Adrenal gland (tissue), 9 donors: ENCODE measurements at regions not wholly inside any gene's neighbourhood (a gene's known extent, or its start where the extent isn't known, plus 50 kb on each side); places are given as distances from the start of the nearest gene placed in this dataset.

Experiments used
- DNase-seq, 7 donors: peaks; one replicate each; pipeline ENCODE4 v3.0.0-alpha.2; 2019 to 2020
- H3K27ac ChIP-seq, 5 donors: fragments of 200-600 bp; sonication (generic) in 4 of 5; 1 replicate in 3 of 5; 2 replicates in 2 of 5; pipeline versions ENCODE4 v1.5.1 to v1.8.0; 2016 to 2020; ENCODE audit warnings: mild to moderate bottlenecking in 1 of 5
- H3K27me3 ChIP-seq: fragments of 200-600 bp; 2 replicates; pipeline ENCODE4 v1.8.0; 2021
- H3K36me3 ChIP-seq, 2 donors: fragments of 200-600 bp; replicated peaks in 1 of 2; 1 replicate in 1 of 2; 2 replicates in 1 of 2; pipeline versions ENCODE4 v1.5.1 to v1.8.0; 2018 to 2022
- H3K4me1 ChIP-seq, 2 donors: fragments of 200-600 bp; replicated peaks in 1 of 2; 1 replicate in 1 of 2; 2 replicates in 1 of 2; pipeline versions ENCODE4 v1.5.1 to v1.8.0; 2018 to 2021
- H3K4me3 ChIP-seq, 4 donors: fragments of 200-600 bp; sonication (generic) in 3 of 4; one replicate each; pipeline ENCODE4 v1.5.1; 2016 to 2018
- H3K9me3 ChIP-seq, 3 donors: fragments of 200-600 bp; sonication (generic) in 1 of 3; replicated peaks in 1 of 3; 1 replicate in 2 of 3; 2 replicates in 1 of 3; pipeline versions ENCODE4 v1.5.1 to v1.8.0; 2016 to 2021
- POLR2A ChIP-seq, 2 donors: fragments of 450-650 bp; IDR thresholded peaks; one replicate each; pipeline ENCODE4 v1.6.1; 2017; ENCODE audit warnings: antibody characterized with exemption in 2 of 2, mild to moderate bottlenecking in 2 of 2, moderate library complexity in 1 of 2
- WGBS, 4 donors: extraction: QIAGEN DNeasy Blood & Tissue Kit in 2 of 4; methylation state at CpG; one replicate each; pipeline versions ENCODE4 v1.1.5 to v1.1.7; 2013 to 2017; 5-methylcytosine and 5-hydroxymethylcytosine counted together
- intact Hi-C, 2 donors: fragments of 100-400 bp; cut with DNase I; formaldehyde crosslinking; loops; one replicate each; pipeline versions ENCODE4 v1.14.1 to v1.15.0; 2022 to 2023
- small RNA-seq, 2 donors: library from RNA; depleted of rRNA; stranded (forward); fragments of <200 nt; gene quantifications; one replicate each; pipeline ENCODE3, GENCODE V24; 2016
- TF ChIP-seq, protein P1 (sequence below), 6 experiments: fragments of 450-650 bp in 4 of 6; fragments of 200-600 bp in 2 of 6; sonication (generic) in 1 of 6; IDR thresholded peaks; 1 replicate in 5 of 6; 2 replicates in 1 of 6; pipeline versions ENCODE4 v1.5.1 to v1.8.0; 2016 to 2021; ENCODE audit warnings: antibody characterized with exemption in 6 of 6, mild to moderate bottlenecking in 2 of 6, moderate library complexity in 1 of 6
- donor health status: healthy with polysubstance abuse.
- donor health status: Bipolar disorder and iron deficiency.
- donor health status: DM: yes; HTN: yes; CAD: no.
- donor health status: DM: no; HTN: no; CAD: no.
- donor health status: DM: no; HTN: no; CAD: no.

DNA sequence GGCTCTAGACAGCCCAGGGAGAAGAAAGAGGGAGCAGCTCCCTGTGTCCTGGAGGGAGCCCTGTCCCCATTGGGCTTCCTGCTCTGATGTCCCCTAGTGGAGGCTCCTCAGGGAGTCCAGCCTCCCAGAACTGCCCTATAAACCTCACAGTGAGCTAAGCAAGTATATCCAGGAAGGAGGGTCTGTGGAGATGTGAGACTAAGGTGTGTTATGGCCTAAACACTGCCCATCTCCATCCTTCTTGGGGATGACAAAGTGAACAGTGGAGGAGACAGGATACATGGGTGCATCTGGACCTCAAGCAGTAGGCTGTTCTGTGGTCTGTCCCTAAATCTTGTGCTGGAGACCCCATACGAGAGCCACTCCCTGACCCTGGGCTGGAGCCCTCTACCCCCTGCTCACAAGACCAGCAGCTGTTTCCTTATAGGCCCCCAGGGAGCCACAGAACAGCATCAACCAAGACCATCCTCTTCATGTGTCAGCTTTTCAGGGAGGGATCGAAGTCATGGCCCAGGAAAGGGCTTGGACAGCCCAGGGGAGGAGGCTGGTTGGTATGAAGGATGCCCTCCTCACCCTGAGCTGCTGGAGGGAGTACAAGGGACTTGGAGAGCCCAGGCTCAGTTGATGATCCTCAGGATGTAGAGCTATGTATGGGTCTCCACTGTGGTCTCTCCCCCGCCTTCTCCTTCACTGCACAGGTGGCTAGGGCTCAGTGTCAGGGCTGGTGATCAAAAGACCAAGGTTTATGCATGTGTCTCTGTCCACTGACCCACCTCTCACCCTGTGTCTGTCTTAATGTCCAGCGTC lies 49.7 kb upstream of the TOP3B start:
- no peak for DNase-seq
- TF ChIP-seq, protein P1, sequence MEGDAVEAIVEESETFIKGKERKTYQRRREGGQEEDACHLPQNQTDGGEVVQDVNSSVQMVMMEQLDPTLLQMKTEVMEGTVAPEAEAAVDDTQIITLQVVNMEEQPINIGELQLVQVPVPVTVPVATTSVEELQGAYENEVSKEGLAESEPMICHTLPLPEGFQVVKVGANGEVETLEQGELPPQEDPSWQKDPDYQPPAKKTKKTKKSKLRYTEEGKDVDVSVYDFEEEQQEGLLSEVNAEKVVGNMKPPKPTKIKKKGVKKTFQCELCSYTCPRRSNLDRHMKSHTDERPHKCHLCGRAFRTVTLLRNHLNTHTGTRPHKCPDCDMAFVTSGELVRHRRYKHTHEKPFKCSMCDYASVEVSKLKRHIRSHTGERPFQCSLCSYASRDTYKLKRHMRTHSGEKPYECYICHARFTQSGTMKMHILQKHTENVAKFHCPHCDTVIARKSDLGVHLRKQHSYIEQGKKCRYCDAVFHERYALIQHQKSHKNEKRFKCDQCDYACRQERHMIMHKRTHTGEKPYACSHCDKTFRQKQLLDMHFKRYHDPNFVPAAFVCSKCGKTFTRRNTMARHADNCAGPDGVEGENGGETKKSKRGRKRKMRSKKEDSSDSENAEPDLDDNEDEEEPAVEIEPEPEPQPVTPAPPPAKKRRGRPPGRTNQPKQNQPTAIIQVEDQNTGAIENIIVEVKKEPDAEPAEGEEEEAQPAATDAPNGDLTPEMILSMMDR (IDR thresholded peaks at IDR 0.05), result no peak
- TF ChIP-seq POLR2A (IDR thresholded peaks at IDR 0.05), result no peak
- 70 to 90% (median 76%) methylated on average over 2 to 4 of the region's 4 CpGs for WGBS, 4 donors
- Histone ChIP-seq H3K4me3 (no peak overlapping the region), H3K27ac (no peak overlapping the region), H3K9me3 (no peaks in the 10 kb centered on the region), H3K4me1 (no peaks in the 10 kb centered on the region), H3K36me3 (no peaks in the 10 kb centered on the region), H3K27me3 (no peaks in the 10 kb centered on the region)
- intact Hi-C loops, result no loop called here

Small RNAs in the stretch of these regions (small RNA-seq; reads per million reads assigned to genes)
- gene AC245452.3, result 0 reads per million in 2 donors
- gene AC245517.3, result 0 reads per million in 2 donors
- gene AC245517.5, result 0 reads per million in 2 donors
- 0 reads per million in 2 donors for gene IGLVIV-59
